IMR-90 (cell line): ENCODE measurements at regions not wholly inside any gene's neighbourhood (a gene's known extent, or its start where the extent isn't known, plus 50 kb on each side); places are given as distances from the start of the nearest gene placed in this dataset.

Source experiments
- ATAC-seq: fragments of 200-7000 bp; cut with Tn5 transposase; 2 replicates; pipeline ENCODE4 v1.9.1; 2020; ENCODE audit warnings: low read depth, mild to moderate bottlenecking, moderate library complexity
- BruUV-seq: library from RNA; stranded (reverse); fragments of 400-500 nt; replicated peaks from 2 replicates; lab custom pipeline; 2021; lab: Mats Ljungman, UMichigan
- CTCF ChIA-PET: fragments of 300-600 bp; formaldehyde crosslinking; extraction: SDS; loops from one replicate; lab custom pipeline; 2021; ENCODE audit warnings: antibody characterized with exemption; lab: Yijun Ruan, JAX
- POLR2A ChIA-PET: fragments of 300-600 bp; sonication (Branson Sonifier 250); formaldehyde crosslinking; loops from one replicate; lab custom pipeline; 2022; ENCODE audit warnings: antibody characterized with exemption; ENCODE audit not compliant: unreplicated experiment; lab: Charles Lee
- DNase-seq: peaks from one replicate; pipeline ENCODE4 v3.0.0; 2013
- H2AFZ ChIP-seq: replicated peaks from 2 replicates; pipeline ENCODE3; 2013; ENCODE audit warnings: low read length, mild to moderate bottlenecking; ENCODE audit not compliant: poor library complexity
- H2AK5ac ChIP-seq: 2 replicates; pipeline ENCODE4 v1.6.1; 2013; ENCODE audit warnings: low read depth, low read length, inconsistent platforms
- H2AK9ac ChIP-seq: replicated peaks from 2 replicates; pipeline ENCODE3; 2013; ENCODE audit warnings: mild to moderate bottlenecking, low read depth, low read length, moderate library complexity; ENCODE audit not compliant: poor library complexity
- H2BK120ac ChIP-seq: 2 replicates; pipeline ENCODE4 v1.6.1; 2013; ENCODE audit warnings: low read depth, low read length, inconsistent platforms
- H2BK15ac ChIP-seq: 3 replicates; pipeline ENCODE4 v1.6.1; 2013; ENCODE audit warnings: low read depth, low read length, inconsistent platforms
- H2BK20ac ChIP-seq: 2 replicates; pipeline ENCODE4 v1.6.1; 2013; ENCODE audit warnings: low read depth, mild to moderate bottlenecking, inconsistent platforms, low read length, moderate library complexity
- H2BK5ac ChIP-seq: 2 replicates; pipeline ENCODE4 v1.6.1; 2013; ENCODE audit warnings: mild to moderate bottlenecking, low read depth, low read length, inconsistent platforms; ENCODE audit not compliant: poor library complexity, severe bottlenecking
- H3K14ac ChIP-seq: replicated peaks from 2 replicates; pipeline ENCODE4 v1.6.1; 2013; ENCODE audit warnings: low read depth, low read length, inconsistent platforms
- H3K18ac ChIP-seq: 2 replicates; pipeline ENCODE4 v1.6.1; 2013; ENCODE audit warnings: low read depth, low read length, control low read depth
- H3K23ac ChIP-seq: 2 replicates; pipeline ENCODE4 v1.6.1; 2013; ENCODE audit warnings: low read depth, low read length, inconsistent platforms
- H3K27ac ChIP-seq: 2 replicates; pipeline ENCODE4 v1.5.1; 2013; ENCODE audit warnings: mild to moderate bottlenecking, control low read depth, low read length; ENCODE audit not compliant: insufficient read depth
- H3K27me3 ChIP-seq: 2 replicates; pipeline ENCODE4 v1.6.1; 2013; ENCODE audit warnings: low read length; ENCODE audit not compliant: control insufficient read depth, insufficient read depth
- H3K36me3 ChIP-seq: 2 replicates; pipeline ENCODE4 v1.6.1; 2013; ENCODE audit warnings: low read length, mixed read lengths; ENCODE audit not compliant: control insufficient read depth, insufficient read depth
- H3K4ac ChIP-seq: 2 replicates; pipeline ENCODE4 v1.6.1; 2013; ENCODE audit warnings: low read depth, low read length, inconsistent platforms
- H3K4me1 ChIP-seq: 2 replicates; pipeline ENCODE4 v1.6.1; 2013; ENCODE audit warnings: low read length, mixed read lengths; ENCODE audit not compliant: control insufficient read depth, insufficient read depth
- H3K4me2 ChIP-seq: 2 replicates; pipeline ENCODE4 v1.6.1; 2013; ENCODE audit warnings: low read depth, mild to moderate bottlenecking, control low read depth, low read length, moderate library complexity
- H3K4me3 ChIP-seq: 2 replicates; pipeline ENCODE4 v1.5.1; 2013; ENCODE audit warnings: low read depth, mild to moderate bottlenecking, control low read depth, low read length, moderate library complexity; ENCODE audit not compliant: insufficient read depth
- H3K56ac ChIP-seq: 2 replicates; pipeline ENCODE4 v1.6.1; 2013; ENCODE audit warnings: low read length, inconsistent platforms; ENCODE audit not compliant: insufficient read depth; ENCODE audit errors: extremely low read depth
- H3K79me1 ChIP-seq, 2 experiments: 2 replicates each; pipeline ENCODE4 v1.6.1; 2013; ENCODE audit warnings: low read length in 2 of 2, inconsistent platforms in 1 of 2, low read depth in 1 of 2
- H3K9ac ChIP-seq: 2 replicates; pipeline ENCODE4 v1.6.1; 2013; ENCODE audit warnings: low read depth, low read length, control low read depth
- H3K9me1 ChIP-seq: 2 replicates; pipeline ENCODE4 v1.6.1; 2013; ENCODE audit warnings: low read length, inconsistent platforms; ENCODE audit not compliant: insufficient read depth
- H3K9me3 ChIP-seq: 2 replicates; pipeline ENCODE4 v1.6.1; 2013; ENCODE audit warnings: low read length; ENCODE audit not compliant: control insufficient read depth, insufficient read depth
- H4K20me1 ChIP-seq: 2 replicates; pipeline ENCODE4 v1.6.1; 2013; ENCODE audit warnings: low read length, inconsistent platforms; ENCODE audit not compliant: insufficient read depth
- H4K5ac ChIP-seq: 2 replicates; pipeline ENCODE4 v1.6.1; 2013; ENCODE audit warnings: mild to moderate bottlenecking, low read depth, low read length, control low read depth
- H4K8ac ChIP-seq, 2 experiments: 2 replicates each; pipeline ENCODE4 v1.6.1; 2013; ENCODE audit warnings: low read depth in 2 of 2, low read length in 2 of 2, control low read depth in 1 of 2, inconsistent platforms in 1 of 2
- H4K91ac ChIP-seq: 2 replicates; pipeline ENCODE4 v1.6.1; 2013; ENCODE audit warnings: low read depth, low read length, inconsistent platforms; ENCODE audit not compliant: insufficient read depth
- CEBPB ChIP-seq: IDR thresholded peaks from 2 replicates; pipeline ENCODE4 v1.6.1; 2012; ENCODE audit warnings: low read depth, low read length, improper control_type of control experiment
- POLR2A ChIP-seq: IDR thresholded peaks from 2 replicates; pipeline ENCODE4 v1.6.1; 2012; ENCODE audit warnings: mild to moderate bottlenecking, low read depth, low read length
- dilution Hi-C: fragments of 300-500 bp; cut with HindIII; formaldehyde crosslinking; loops from one replicate; pipeline ENCODE4 v1.14.3; 2018; ENCODE audit warnings: low sequenced_read_pairs; ENCODE audit not compliant: unreplicated experiment
- in situ Hi-C: fragments of 300-500 bp; cut with MboI; formaldehyde crosslinking; loops from 3 replicates; pipeline ENCODE4 v1.14.3; 2019; ENCODE audit warnings: low sequenced_read_pairs, inconsistent platforms, mixed read lengths
- intact Hi-C: fragments of 100-400 bp; cut with micrococcal nuclease; formaldehyde crosslinking; loops from 2 replicates; pipeline ENCODE4 v1.10.0; 2022
- TF ChIP-seq, protein P1 (sequence below): fragments of 150-350 bp; IDR thresholded peaks from 2 replicates; pipeline ENCODE4 v1.6.1; 2016; ENCODE audit warnings: low read depth, mild to moderate bottlenecking, low read length, moderate library complexity, borderline replicate concordance

DNA sequence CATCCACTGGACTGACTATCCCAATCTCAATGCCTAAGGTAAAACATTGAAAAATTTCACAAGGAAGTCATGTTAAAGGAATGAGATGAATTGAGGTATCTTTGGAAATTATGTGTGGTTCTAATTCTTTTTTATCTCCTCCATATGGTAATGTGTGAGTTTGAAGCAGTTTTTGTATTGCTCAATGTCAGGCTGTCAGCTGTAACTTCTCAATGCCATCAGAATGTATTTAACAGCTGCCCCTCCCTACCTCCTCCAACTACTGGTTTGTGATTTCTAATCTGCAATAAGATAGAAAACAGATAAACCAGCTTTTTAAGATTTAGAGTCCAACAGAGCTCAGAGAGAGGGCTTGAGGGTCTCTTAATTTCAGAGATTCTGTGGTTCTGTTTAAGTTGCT, 1005.8 kb upstream of the ADGRB3 start:
- Histone ChIP-seq H3K14ac (no peak overlapping the region), H3K27ac (no peak overlapping the region), H3K9me3 (no peaks in the 10 kb centered on the region), H3K18ac (no peak overlapping the region), H2BK20ac (0 out of 2 replicates have a peak overlapping the region, but pooled peaks have one; percentile 24), H3K9ac (no peak overlapping the region), H2BK5ac (no peak overlapping the region), H3K23ac (no peak overlapping the region), H4K5ac (no peak overlapping the region), H3K27me3 (no peaks in the 10 kb centered on the region), H3K9me1 (no peaks in the 10 kb centered on the region), H2BK120ac (no peak overlapping the region), H2AK5ac (no peak overlapping the region), H3K4me1 (no peaks in the 10 kb centered on the region), H3K4ac (no peak overlapping the region), H3K4me2 (no peak overlapping the region), H2BK15ac (no peak overlapping the region), H4K8ac (no peak overlapping the region), H3K36me3 (no peaks in the 10 kb centered on the region), H4K91ac (no peak overlapping the region), H2AFZ (no peak overlapping the region), H2AK9ac (no peak overlapping the region), H3K4me3 (no peak overlapping the region), H4K20me1 (no peaks in the 10 kb centered on the region), H3K56ac (no peak overlapping the region), H3K79me1 (no peaks in the 10 kb centered on the region)
- ATAC-seq (no peak), DNase-seq (peak; percentile 1)
- no TSS peak for BruUV-seq
- dilution Hi-C loops (no loop called here), in situ Hi-C loops (no loop called here), intact Hi-C loops (no loop called here)
- CTCF ChIA-PET, result no interaction called here
- TF ChIP-seq POLR2A (no peak), CEBPB (peak; percentile 17; the same call in 1 of the 2 replicates)
- TF ChIP-seq, protein P1, sequence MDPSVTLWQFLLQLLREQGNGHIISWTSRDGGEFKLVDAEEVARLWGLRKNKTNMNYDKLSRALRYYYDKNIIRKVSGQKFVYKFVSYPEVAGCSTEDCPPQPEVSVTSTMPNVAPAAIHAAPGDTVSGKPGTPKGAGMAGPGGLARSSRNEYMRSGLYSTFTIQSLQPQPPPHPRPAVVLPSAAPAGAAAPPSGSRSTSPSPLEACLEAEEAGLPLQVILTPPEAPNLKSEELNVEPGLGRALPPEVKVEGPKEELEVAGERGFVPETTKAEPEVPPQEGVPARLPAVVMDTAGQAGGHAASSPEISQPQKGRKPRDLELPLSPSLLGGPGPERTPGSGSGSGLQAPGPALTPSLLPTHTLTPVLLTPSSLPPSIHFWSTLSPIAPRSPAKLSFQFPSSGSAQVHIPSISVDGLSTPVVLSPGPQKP, result no peak
- POLR2A ChIA-PET, result no interaction called here
